WTC11 (cell line): ENCODE measurements at regions not wholly inside any gene's neighbourhood (a gene's known extent, or its start where the extent isn't known, plus 50 kb on each side); places are given as distances from the start of the nearest gene placed in this dataset.

Experiments
- ATAC-seq: fragments of 200-7000 bp; cut with Tn5 transposase; 2 replicates; pipeline ENCODE4 v1.10.0; 2021; ENCODE audit warnings: mild to moderate bottlenecking, moderate library complexity
- CTCF ChIA-PET: fragments of 300-600 bp; sonication (Branson Sonifier 250); formaldehyde crosslinking; loops from one replicate; lab custom pipeline; 2021; ENCODE audit warnings: antibody characterized with exemption; lab: Charles Lee
- POLR2A ChIA-PET: fragments of 350-600 bp; sonication (Branson Sonifier 250); formaldehyde crosslinking; loops from one replicate; lab custom pipeline; 2021; ENCODE audit warnings: antibody characterized with exemption; lab: Charles Lee
- DNase-seq: peaks from one replicate; pipeline ENCODE4 v3.0.0; 2021; ENCODE audit warnings: low spot score
- H3K27ac Mint-ChIP-seq: 2 replicates; pipeline ENCODE4 v1.8.0; 2021; ENCODE audit warnings: mixed read lengths
- H3K27me3 Mint-ChIP-seq: 2 replicates; pipeline ENCODE4 v1.8.0; 2021; ENCODE audit warnings: low read depth, mild to moderate bottlenecking, moderate library complexity, mixed read lengths
- H3K36me3 Mint-ChIP-seq: 2 replicates; pipeline ENCODE4 v1.8.0; 2021; ENCODE audit warnings: mixed read lengths
- H3K4me1 Mint-ChIP-seq: 2 replicates; pipeline ENCODE4 v1.8.0; 2022; ENCODE audit warnings: mixed read lengths
- H3K4me3 Mint-ChIP-seq: 2 replicates; pipeline ENCODE4 v1.8.0; 2021; ENCODE audit warnings: mild to moderate bottlenecking, moderate library complexity, mixed read lengths
- H3K9me3 Mint-ChIP-seq: 2 replicates; pipeline ENCODE4 v1.8.0; 2021; ENCODE audit warnings: mixed read lengths
- CREB1 ChIP-seq: sonication (generic); formaldehyde crosslinking; IDR thresholded peaks from 2 replicates; pipeline ENCODE4 v1.8.0; 2023; ENCODE audit warnings: mild to moderate bottlenecking, missing genetic modification reagents
- ESRRA ChIP-seq: sonication (generic); formaldehyde crosslinking; IDR thresholded peaks from 2 replicates; pipeline ENCODE4 v1.8.1; 2022; ENCODE audit warnings: mild to moderate bottlenecking, missing genetic modification reagents, borderline replicate concordance
- GABPB1 ChIP-seq: sonication (generic); formaldehyde crosslinking; IDR thresholded peaks from 2 replicates; pipeline ENCODE4 v1.8.1; 2023; ENCODE audit warnings: mild to moderate bottlenecking, missing genetic modification reagents
- NFE2L1 ChIP-seq: sonication (generic); formaldehyde crosslinking; IDR thresholded peaks from 2 replicates; pipeline ENCODE4 v1.8.1; 2023; ENCODE audit warnings: missing genetic modification reagents
- NR2C2 ChIP-seq: sonication (generic); formaldehyde crosslinking; IDR thresholded peaks from 2 replicates; pipeline ENCODE4 v1.8.0; 2022; ENCODE audit warnings: mild to moderate bottlenecking, missing genetic modification reagents
- RELA ChIP-seq: sonication (generic); formaldehyde crosslinking; IDR thresholded peaks from 2 replicates; pipeline ENCODE4 v1.8.1; 2022; ENCODE audit warnings: missing genetic modification reagents, mild to moderate bottlenecking, borderline replicate concordance
- SMAD3 ChIP-seq: sonication (generic); formaldehyde crosslinking; IDR thresholded peaks from 2 replicates; pipeline ENCODE4 v1.8.0; 2022; ENCODE audit warnings: missing genetic modification reagents, mild to moderate bottlenecking, borderline replicate concordance
- ZBTB21 ChIP-seq: sonication (generic); formaldehyde crosslinking; IDR thresholded peaks from 2 replicates; pipeline ENCODE4 v1.8.1; 2023; ENCODE audit warnings: mild to moderate bottlenecking, missing genetic modification reagents, borderline replicate concordance
- ZNF121 ChIP-seq: sonication (generic); formaldehyde crosslinking; IDR thresholded peaks from 2 replicates; pipeline ENCODE4 v1.8.0; 2023; ENCODE audit warnings: missing genetic modification reagents
- ZNF219 ChIP-seq: sonication (generic); formaldehyde crosslinking; IDR thresholded peaks from 2 replicates; pipeline ENCODE4 v1.8.0; 2023; ENCODE audit warnings: missing genetic modification reagents, mild to moderate bottlenecking, borderline replicate concordance
- ZNF671 ChIP-seq: fragments of 250-450 bp; sonication (Bioruptor Pico); IDR thresholded peaks from 2 replicates; pipeline ENCODE4 v1.8.0; 2021; ENCODE audit warnings: mild to moderate bottlenecking
- TF ChIP-seq, protein P1 (sequence below): sonication (generic); formaldehyde crosslinking; IDR thresholded peaks from 2 replicates; pipeline ENCODE4 v1.8.1; 2023; ENCODE audit warnings: mild to moderate bottlenecking, missing genetic modification reagents
- TF ChIP-seq, protein P2 (sequence below): fragments of 250-450 bp; sonication (Bioruptor Pico); IDR thresholded peaks from 2 replicates; pipeline ENCODE4 v1.9.0; 2021; ENCODE audit warnings: moderate library complexity, mild to moderate bottlenecking, inconsistent platforms, borderline replicate concordance
- TF ChIP-seq, protein P3 (sequence below): sonication (generic); formaldehyde crosslinking; IDR thresholded peaks from 2 replicates; pipeline ENCODE4 v1.8.1; 2023; ENCODE audit warnings: mild to moderate bottlenecking, moderate library complexity, missing genetic modification reagents
- TF ChIP-seq, protein P4 (sequence below): fragments of 250-450 bp; sonication (Bioruptor Pico); conservative IDR thresholded peaks from 2 replicates; pipeline ENCODE4 v1.9.0; 2021; ENCODE audit warnings: mild to moderate bottlenecking
- TF ChIP-seq, protein P5 (sequence below): sonication (generic); formaldehyde crosslinking; IDR thresholded peaks from 2 replicates; pipeline ENCODE4 v1.8.0; 2023; ENCODE audit warnings: missing genetic modification reagents, mild to moderate bottlenecking, borderline replicate concordance

DNA sequence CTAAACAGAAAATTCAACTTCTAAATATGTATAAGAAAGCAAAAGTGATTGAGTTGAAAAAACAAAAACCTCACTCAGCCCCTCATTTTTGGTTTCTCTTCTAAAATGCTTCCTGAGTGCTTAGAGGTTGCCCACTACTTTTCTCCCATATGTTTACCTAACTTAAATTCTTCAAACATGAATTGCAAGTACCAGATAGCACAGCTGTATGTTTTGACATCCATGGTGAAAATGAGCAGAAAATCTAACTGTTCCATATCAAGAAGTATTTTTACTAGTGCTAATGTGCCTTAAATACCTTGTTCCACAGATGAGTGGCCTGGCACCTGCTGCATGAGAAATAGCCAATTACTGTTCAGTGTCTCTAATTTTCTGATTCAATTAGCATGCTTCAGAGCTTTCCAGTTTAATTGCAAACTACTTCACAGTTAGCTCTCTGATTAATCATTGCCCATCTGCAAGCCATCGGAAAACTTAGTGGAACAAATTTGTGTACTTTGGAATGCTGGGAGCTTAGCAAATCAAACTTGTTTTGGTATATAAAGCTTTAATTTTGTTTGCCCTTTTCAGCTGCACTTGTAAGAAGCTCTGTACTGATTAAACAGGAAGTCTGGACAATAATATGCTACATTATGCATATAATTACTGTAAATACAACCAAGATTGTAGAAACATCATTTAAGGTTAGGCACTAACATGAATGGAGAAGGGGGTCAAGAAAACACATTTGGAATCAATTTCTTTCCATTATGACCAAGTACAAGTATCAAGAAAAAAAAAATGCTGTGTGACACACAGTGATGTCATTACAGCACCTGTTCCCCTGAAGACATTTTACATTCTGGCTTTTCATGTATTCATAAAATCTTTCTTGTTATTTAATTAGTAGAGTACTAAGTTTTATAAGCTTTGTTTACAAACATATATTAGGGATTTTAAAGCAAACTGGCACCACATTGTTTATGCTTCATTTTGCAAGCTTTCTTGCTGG, 65.6 kb downstream of the POU5F2 start:
- H3K27me3 Mint-ChIP-seq, result no peaks in the 10 kb centered on the region
- ChIA-PET POLR2A (no interaction called here), CTCF (no interaction called here)
- TF ChIP-seq SMAD3 (CRISPR knock-in tag) (no peak), RELA (CRISPR knock-in tag) (no peak), CREB1 (CRISPR knock-in tag) (no peak)
- H3K9me3 Mint-ChIP-seq, result no peaks in the 10 kb centered on the region
- no peaks in the 10 kb centered on the region for H3K36me3 Mint-ChIP-seq
- H3K4me3 Mint-ChIP-seq, result no peak overlapping the region
- no peak overlapping the region for H3K27ac Mint-ChIP-seq
- H3K4me1 Mint-ChIP-seq, result peaks cover 22% of the 10 kb centered on the region
- no peak for DNase-seq
- ATAC-seq, result no peak

DNA sequence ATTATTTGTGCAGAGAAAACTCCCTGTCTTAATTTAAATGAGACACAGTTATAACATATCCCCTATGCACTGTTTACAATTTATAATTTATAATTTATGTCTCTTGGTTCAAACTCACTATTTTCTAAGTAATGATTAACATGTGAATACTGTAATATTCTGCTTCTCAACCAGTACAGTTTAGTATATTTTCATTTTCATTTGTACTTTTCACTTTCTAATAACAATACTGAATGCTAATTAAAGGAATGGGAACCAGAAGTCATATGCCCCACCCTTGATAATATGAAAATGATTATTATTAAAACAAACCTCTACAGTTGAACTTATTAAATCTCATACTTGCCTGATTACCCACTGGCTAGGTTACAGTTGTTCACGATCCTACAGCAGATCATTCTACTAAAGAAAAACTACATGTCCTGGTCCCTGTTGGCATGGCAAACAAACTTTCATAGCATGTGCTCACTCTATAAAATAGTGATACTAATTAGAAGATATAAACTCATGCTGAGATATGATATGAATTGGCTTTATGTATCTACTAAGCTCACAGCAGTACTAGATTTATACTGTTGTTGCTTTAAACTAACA, 66.4 kb downstream of the POU5F2 start:
- no peaks in the 10 kb centered on the region for H3K36me3 Mint-ChIP-seq
- no peaks in the 10 kb centered on the region for H3K27me3 Mint-ChIP-seq
- no peak overlapping the region for H3K27ac Mint-ChIP-seq
- DNase-seq (no peak), ATAC-seq (no peak)
- H3K4me3 Mint-ChIP-seq, result no peak overlapping the region
- TF ChIP-seq, protein P1, sequence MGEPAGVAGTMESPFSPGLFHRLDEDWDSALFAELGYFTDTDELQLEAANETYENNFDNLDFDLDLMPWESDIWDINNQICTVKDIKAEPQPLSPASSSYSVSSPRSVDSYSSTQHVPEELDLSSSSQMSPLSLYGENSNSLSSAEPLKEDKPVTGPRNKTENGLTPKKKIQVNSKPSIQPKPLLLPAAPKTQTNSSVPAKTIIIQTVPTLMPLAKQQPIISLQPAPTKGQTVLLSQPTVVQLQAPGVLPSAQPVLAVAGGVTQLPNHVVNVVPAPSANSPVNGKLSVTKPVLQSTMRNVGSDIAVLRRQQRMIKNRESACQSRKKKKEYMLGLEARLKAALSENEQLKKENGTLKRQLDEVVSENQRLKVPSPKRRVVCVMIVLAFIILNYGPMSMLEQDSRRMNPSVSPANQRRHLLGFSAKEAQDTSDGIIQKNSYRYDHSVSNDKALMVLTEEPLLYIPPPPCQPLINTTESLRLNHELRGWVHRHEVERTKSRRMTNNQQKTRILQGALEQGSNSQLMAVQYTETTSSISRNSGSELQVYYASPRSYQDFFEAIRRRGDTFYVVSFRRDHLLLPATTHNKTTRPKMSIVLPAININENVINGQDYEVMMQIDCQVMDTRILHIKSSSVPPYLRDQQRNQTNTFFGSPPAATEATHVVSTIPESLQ (CRISPR knock-in tag), result no peak
- TF ChIP-seq ZNF121 (CRISPR knock-in tag), result no peak
- no peak for TF ChIP-seq NFE2L1 (CRISPR knock-in tag)
- TF ChIP-seq ESRRA (CRISPR knock-in tag), result no peak
- TF ChIP-seq, protein P2, sequence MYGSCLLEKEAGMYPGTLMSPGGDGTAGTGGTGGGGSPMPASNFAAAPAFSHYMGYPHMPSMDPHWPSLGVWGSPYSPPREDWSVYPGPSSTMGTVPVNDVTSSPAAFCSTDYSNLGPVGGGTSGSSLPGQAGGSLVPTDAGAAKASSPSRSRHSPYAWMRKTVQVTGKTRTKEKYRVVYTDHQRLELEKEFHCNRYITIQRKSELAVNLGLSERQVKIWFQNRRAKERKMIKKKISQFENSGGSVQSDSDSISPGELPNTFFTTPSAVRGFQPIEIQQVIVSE (CRISPR knock-in tag), result no peak
- no peak for TF ChIP-seq ZNF219 (CRISPR knock-in tag)
- TF ChIP-seq ZBTB21, result no peak
- TF ChIP-seq, protein P3, sequence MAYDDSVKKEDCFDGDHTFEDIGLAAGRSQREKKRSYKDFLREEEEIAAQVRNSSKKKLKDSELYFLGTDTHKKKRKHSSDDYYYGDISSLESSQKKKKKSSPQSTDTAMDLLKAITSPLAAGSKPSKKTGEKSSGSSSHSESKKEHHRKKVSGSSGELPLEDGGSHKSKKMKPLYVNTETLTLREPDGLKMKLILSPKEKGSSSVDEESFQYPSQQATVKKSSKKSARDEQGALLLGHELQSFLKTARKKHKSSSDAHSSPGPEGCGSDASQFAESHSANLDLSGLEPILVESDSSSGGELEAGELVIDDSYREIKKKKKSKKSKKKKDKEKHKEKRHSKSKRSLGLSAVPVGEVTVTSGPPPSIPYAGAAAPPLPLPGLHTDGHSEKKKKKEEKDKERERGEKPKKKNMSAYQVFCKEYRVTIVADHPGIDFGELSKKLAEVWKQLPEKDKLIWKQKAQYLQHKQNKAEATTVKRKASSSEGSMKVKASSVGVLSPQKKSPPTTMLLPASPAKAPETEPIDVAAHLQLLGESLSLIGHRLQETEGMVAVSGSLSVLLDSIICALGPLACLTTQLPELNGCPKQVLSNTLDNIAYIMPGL, result no peak
- TF ChIP-seq GABPB1, result no peak
- TF ChIP-seq, protein P4, sequence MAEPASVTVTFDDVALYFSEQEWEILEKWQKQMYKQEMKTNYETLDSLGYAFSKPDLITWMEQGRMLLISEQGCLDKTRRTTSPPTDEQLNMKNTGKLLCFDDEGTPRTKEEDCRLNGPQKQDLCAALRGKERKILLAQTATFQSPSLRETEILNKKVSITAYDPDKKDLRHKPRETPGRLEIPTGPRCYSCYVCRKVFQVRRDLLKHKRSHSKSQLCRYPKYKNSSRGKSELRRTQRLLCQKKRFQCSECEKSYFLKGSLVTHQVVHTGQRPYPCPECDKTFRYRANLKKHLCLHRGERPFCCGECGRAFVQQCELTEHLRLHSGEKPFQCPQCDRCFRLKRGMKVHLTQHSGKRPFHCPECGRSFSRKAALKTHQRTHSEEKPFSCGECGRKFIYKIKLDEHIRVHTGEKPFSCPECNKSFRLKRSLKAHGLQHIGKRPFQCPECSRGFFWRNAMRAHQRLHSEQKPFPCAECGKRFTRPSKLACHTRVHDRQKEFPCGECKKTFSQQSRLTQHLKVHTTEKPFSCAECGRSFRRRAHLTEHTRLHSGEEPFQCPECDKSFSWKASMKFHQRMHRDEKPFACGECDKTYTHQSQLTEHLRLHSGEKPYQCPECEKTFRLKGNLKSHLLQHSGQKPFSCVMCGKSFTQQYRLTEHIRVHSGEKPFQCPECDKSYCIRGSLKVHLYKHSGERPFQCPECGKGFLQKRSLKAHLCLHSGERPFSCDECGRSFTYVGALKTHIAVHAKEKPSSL (CRISPR knock-in tag), result no peak
- TF ChIP-seq, protein P5, sequence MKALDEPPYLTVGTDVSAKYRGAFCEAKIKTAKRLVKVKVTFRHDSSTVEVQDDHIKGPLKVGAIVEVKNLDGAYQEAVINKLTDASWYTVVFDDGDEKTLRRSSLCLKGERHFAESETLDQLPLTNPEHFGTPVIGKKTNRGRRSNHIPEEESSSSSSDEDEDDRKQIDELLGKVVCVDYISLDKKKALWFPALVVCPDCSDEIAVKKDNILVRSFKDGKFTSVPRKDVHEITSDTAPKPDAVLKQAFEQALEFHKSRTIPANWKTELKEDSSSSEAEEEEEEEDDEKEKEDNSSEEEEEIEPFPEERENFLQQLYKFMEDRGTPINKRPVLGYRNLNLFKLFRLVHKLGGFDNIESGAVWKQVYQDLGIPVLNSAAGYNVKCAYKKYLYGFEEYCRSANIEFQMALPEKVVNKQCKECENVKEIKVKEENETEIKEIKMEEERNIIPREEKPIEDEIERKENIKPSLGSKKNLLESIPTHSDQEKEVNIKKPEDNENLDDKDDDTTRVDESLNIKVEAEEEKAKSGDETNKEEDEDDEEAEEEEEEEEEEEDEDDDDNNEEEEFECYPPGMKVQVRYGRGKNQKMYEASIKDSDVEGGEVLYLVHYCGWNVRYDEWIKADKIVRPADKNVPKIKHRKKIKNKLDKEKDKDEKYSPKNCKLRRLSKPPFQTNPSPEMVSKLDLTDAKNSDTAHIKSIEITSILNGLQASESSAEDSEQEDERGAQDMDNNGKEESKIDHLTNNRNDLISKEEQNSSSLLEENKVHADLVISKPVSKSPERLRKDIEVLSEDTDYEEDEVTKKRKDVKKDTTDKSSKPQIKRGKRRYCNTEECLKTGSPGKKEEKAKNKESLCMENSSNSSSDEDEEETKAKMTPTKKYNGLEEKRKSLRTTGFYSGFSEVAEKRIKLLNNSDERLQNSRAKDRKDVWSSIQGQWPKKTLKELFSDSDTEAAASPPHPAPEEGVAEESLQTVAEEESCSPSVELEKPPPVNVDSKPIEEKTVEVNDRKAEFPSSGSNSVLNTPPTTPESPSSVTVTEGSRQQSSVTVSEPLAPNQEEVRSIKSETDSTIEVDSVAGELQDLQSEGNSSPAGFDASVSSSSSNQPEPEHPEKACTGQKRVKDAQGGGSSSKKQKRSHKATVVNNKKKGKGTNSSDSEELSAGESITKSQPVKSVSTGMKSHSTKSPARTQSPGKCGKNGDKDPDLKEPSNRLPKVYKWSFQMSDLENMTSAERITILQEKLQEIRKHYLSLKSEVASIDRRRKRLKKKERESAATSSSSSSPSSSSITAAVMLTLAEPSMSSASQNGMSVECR, result no peak
- TF ChIP-seq ZNF671, result no peak
- no peak for TF ChIP-seq NR2C2
- POLR2A ChIA-PET, result interaction anchor here (0.6 kb wide), 1 partner anchor 9 kb away, joined by 3 read pairs; no protein-coding TSS in a partner anchor
- no peaks in the 10 kb centered on the region for H3K9me3 Mint-ChIP-seq
- H3K4me1 Mint-ChIP-seq, result peaks cover 22% of the 10 kb centered on the region
- CTCF ChIA-PET, result no interaction called here
